ENCODE measurements at regions not wholly inside any gene's neighbourhood (a gene's known extent, or its start where the extent isn't known, plus 50 kb on each side); places are given as distances from the start of the nearest gene placed in this dataset.

- Histone ChIP-seq H3K27ac (ENCODE audit: low read depth in 1 of 2, low read length in 2 of 2) (no peak overlapping the region), H3K9me3 (ENCODE audit: control insufficient read depth in 4 of 4, low read length in 3 of 4) (no peaks in the 10 kb centered on the region), H3K9ac (ENCODE audit: low read depth in 1 of 2, low read length in 2 of 2) (no peak overlapping the region), H3K4me1 (ENCODE audit: control insufficient read depth in 4 of 4, insufficient read depth in 4 of 4, low read length in 3 of 4) (no peaks in the 10 kb centered on the region), H3K27me3 (ENCODE audit: control insufficient read depth in 4 of 4, insufficient read depth in 4 of 4, low read length in 3 of 4) (no peaks in the 10 kb centered on the region), H3K4me3 (ENCODE audit: low read depth in 1 of 3, low read length in 3 of 3) (no peak overlapping the region), H3K36me3 (ENCODE audit: control insufficient read depth in 4 of 4, insufficient read depth in 3 of 4, low read depth in 1 of 4, low read length in 3 of 4) (no peaks in the 10 kb centered on the region)
- DNase-seq (ENCODE audit: low spot score), result no peak
- 75% methylated on average over 4 of the region's 4 CpGs for WGBS
- TF ChIP-seq YY1 (IDR thresholded peaks at IDR 0.05) (no peak), TAF1 (conservative IDR thresholded peaks at IDR 0.05) (no peak)
Measured at GRCh38 chr12:60209933-60210332, 614.1 kb downstream of the SLC16A7 start.

GRCh38 chr12:60210756-60211155 lies 614.9 kb downstream of the SLC16A7 start:
- Histone ChIP-seq H3K4me1 (ENCODE audit: control insufficient read depth in 4 of 4, insufficient read depth in 4 of 4, low read length in 3 of 4) (no peaks in the 10 kb centered on the region), H3K36me3 (ENCODE audit: control insufficient read depth in 4 of 4, insufficient read depth in 3 of 4, low read depth in 1 of 4, low read length in 3 of 4) (no peaks in the 10 kb centered on the region), H3K4me3 (ENCODE audit: low read depth in 1 of 3, low read length in 3 of 3) (no peak overlapping the region), H3K27ac (ENCODE audit: low read depth in 1 of 2, low read length in 2 of 2) (no peak overlapping the region), H3K9me3 (ENCODE audit: control insufficient read depth in 4 of 4, low read length in 3 of 4) (no peaks in the 10 kb centered on the region), H3K27me3 (ENCODE audit: control insufficient read depth in 4 of 4, insufficient read depth in 4 of 4, low read length in 3 of 4) (no peaks in the 10 kb centered on the region), H3K9ac (ENCODE audit: low read depth in 1 of 2, low read length in 2 of 2) (no peak overlapping the region)
- no peak for TF ChIP-seq NR2F2 (IDR thresholded peaks at IDR 0.05)
- TF ChIP-seq RAD21 (IDR thresholded peaks at IDR 0.05), result no peak
- TF ChIP-seq TAF1 (conservative IDR thresholded peaks at IDR 0.05), result no peak
- TF ChIP-seq ATF3 (IDR thresholded peaks at IDR 0.05), result no peak
- no peak for TF ChIP-seq YY1 (IDR thresholded peaks at IDR 0.05)
- no peak for TF ChIP-seq FOXA1 (IDR thresholded peaks at IDR 0.05)
- TF ChIP-seq RXRA (IDR thresholded peaks at IDR 0.05), result no peak
- TF ChIP-seq ZBTB33 (IDR thresholded peaks at IDR 0.05), result no peak
- TF ChIP-seq HNF4G (IDR thresholded peaks at IDR 0.05), result no peak
- no peak for TF ChIP-seq EGR1 (IDR thresholded peaks at IDR 0.05; ENCODE audit: low read depth in 2 of 2)
- no peak for TF ChIP-seq SP1 (IDR thresholded peaks at IDR 0.05)
- TF ChIP-seq MAX (IDR thresholded peaks at IDR 0.05), result no peak
- no peak for TF ChIP-seq HNF4A (conservative IDR thresholded peaks at IDR 0.05)
- TF ChIP-seq FOXA2 (IDR thresholded peaks at IDR 0.05), result no peak
- no peak for TF ChIP-seq GABPA (IDR thresholded peaks at IDR 0.05 in 1 of 2, conservative IDR thresholded peaks at IDR 0.05 in 1 of 2)
- no peak for DNase-seq (ENCODE audit: low spot score)
- WGBS, result 72% methylated on average over 5 of the region's 5 CpGs

- Histone ChIP-seq H3K9me3 (ENCODE audit: control insufficient read depth in 4 of 4, low read length in 3 of 4) (no peaks in the 10 kb centered on the region), H3K4me3 (ENCODE audit: low read depth in 1 of 3, low read length in 3 of 3) (no peak overlapping the region), H3K9ac (ENCODE audit: low read depth in 1 of 2, low read length in 2 of 2) (no peak overlapping the region), H3K27ac (ENCODE audit: low read depth in 1 of 2, low read length in 2 of 2) (no peak overlapping the region), H3K27me3 (ENCODE audit: control insufficient read depth in 4 of 4, insufficient read depth in 4 of 4, low read length in 3 of 4) (no peaks in the 10 kb centered on the region), H3K36me3 (ENCODE audit: control insufficient read depth in 4 of 4, insufficient read depth in 3 of 4, low read depth in 1 of 4, low read length in 3 of 4) (no peaks in the 10 kb centered on the region), H3K4me1 (ENCODE audit: control insufficient read depth in 4 of 4, insufficient read depth in 4 of 4, low read length in 3 of 4) (no peaks in the 10 kb centered on the region)
- 72% methylated on average over 1 of the region's 1 CpG for WGBS
- no peak for DNase-seq (ENCODE audit: low spot score)
- TF ChIP-seq REST (IDR thresholded peaks at IDR 0.05), result no peak
- TF ChIP-seq RXRA (IDR thresholded peaks at IDR 0.05), result no peak
Measured at GRCh38 chr12:60211244-60211643, 615.4 kb downstream of the SLC16A7 start.
